ENCODE measurements at regions not wholly inside any gene's neighbourhood (a gene's known extent, or its start where the extent isn't known, plus 50 kb on each side); places are given as distances from the start of the nearest gene placed in this dataset.

GRCh38 chr15:81939604-81940440, 106.0 kb downstream of the MEX3B start:
- TF ChIP-seq REST (IDR thresholded peaks at IDR 0.05; ENCODE audit: insufficient read depth in 1 of 2, low read depth in 2 of 2, low read length in 2 of 2) (no peak), SIN3A (IDR thresholded peaks at IDR 0.05; ENCODE audit: borderline replicate concordance, insufficient read depth, low read length) (no peak), POLR2AphosphoS5 (IDR thresholded peaks at IDR 0.05; ENCODE audit: low read depth, low read length) (no peak), TAF1 (IDR thresholded peaks at IDR 0.05; ENCODE audit: borderline replicate concordance, insufficient read depth, low read length) (no peak), FOXP2 (optimal IDR thresholded peaks at IDR 0.05; ENCODE audit: borderline replicate concordance, extremely low read depth, extremely low read length, insufficient read depth) (no peak)

All from PFSK-1 (cell line).